ENCODE measurements at regions not wholly inside any gene's neighbourhood (a gene's known extent, or its start where the extent isn't known, plus 50 kb on each side); places are given as distances from the start of the nearest gene placed in this dataset.

DNA sequence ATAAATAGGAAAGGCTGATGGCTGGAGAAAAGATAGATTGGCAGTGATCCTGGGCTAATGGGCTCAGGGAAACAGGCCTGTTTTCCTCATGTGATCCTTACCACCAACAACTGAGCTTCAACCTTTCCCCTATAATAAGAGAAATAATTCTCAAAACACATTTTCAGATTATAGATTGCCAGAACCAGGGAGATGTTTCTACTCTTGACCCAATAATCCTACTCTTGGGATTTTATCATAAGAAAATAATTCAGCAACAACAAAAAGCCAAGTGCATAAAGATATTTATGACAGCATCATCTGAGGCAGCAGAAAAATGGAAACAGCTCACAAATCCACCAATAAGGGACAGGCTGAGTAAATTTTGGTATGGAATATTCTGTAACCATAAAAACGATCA, 54.3 kb downstream of the ADM start:
- TF ChIP-seq, protein P1, sequence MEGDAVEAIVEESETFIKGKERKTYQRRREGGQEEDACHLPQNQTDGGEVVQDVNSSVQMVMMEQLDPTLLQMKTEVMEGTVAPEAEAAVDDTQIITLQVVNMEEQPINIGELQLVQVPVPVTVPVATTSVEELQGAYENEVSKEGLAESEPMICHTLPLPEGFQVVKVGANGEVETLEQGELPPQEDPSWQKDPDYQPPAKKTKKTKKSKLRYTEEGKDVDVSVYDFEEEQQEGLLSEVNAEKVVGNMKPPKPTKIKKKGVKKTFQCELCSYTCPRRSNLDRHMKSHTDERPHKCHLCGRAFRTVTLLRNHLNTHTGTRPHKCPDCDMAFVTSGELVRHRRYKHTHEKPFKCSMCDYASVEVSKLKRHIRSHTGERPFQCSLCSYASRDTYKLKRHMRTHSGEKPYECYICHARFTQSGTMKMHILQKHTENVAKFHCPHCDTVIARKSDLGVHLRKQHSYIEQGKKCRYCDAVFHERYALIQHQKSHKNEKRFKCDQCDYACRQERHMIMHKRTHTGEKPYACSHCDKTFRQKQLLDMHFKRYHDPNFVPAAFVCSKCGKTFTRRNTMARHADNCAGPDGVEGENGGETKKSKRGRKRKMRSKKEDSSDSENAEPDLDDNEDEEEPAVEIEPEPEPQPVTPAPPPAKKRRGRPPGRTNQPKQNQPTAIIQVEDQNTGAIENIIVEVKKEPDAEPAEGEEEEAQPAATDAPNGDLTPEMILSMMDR (IDR thresholded peaks at IDR 0.05): no peak
- no peak for TF ChIP-seq POLR2A (IDR thresholded peaks at IDR 0.05)
- no peak for TF ChIP-seq EP300 (IDR thresholded peaks at IDR 0.05)
- no peak for TF ChIP-seq POLR2AphosphoS5 (IDR thresholded peaks at IDR 0.05)

All from suprapubic skin (tissue), 4 donors.